ENCODE measurements at regions not wholly inside any gene's neighbourhood (a gene's known extent, or its start where the extent isn't known, plus 50 kb on each side); places are given as distances from the start of the nearest gene placed in this dataset.

DNA sequence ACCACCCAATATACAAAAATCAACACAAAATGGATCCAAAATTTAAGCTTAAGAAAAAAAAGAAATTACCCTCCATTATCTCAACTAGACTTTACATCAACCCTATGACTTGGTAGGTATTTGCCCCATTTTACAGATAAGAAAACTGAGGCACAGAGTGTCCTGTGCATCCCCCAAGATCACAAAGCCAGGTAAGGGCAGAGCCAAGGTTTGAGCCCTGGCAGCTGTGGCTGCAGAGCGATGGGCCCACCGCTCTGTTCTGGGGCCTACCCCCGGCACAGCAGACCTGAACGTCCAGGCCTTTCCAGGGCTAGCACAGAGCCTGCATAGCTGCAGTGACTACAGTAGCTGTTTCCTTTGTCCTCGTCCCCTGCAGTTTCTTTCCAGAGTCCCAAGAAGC is 417.6 kb downstream of the SOX9 start:
- no peak for TF ChIP-seq EZH2phosphoT487 (conservative IDR thresholded peaks at IDR 0.05; ENCODE audit: low read length)
- no peak for TF ChIP-seq CTCF (IDR thresholded peaks at IDR 0.05; ENCODE audit: insufficient read depth, low read length, poor library complexity, severe bottlenecking)
